Astrocyte (in vitro differentiated cells and primary cell): ENCODE measurements at regions not wholly inside any gene's neighbourhood (a gene's known extent, or its start where the extent isn't known, plus 50 kb on each side); places are given as distances from the start of the nearest gene placed in this dataset.
A peak's percentile ranks its signal among the peaks of the same experiment; 100 is the strongest.

Experiments
- DNase-seq: peaks from one replicate; pipeline ENCODE4 v3.0.0-alpha.2; 2010; ENCODE audit warnings: low read depth
- FAIRE-seq: peaks from 2 replicates; lab custom pipeline; 2011; peaks lifted over from hg19 to GRCh38; lab: Jason Lieb, UNC
- H2AFZ ChIP-seq: 2 replicates; pipeline ENCODE4 v1.6.0; 2012; ENCODE audit warnings: low read depth, low read length, inconsistent platforms
- H3K27ac ChIP-seq: 2 replicates; pipeline ENCODE4 v1.5.1; 2011; ENCODE audit warnings: low read depth, low read length, inconsistent platforms
- H3K27me3 ChIP-seq: 2 replicates; pipeline ENCODE4 v1.6.0; 2011; ENCODE audit warnings: low read length, inconsistent platforms; ENCODE audit not compliant: insufficient read depth
- H3K36me3 ChIP-seq: 2 replicates; pipeline ENCODE4 v1.5.1; 2011; ENCODE audit warnings: low read length, inconsistent platforms; ENCODE audit not compliant: insufficient read depth
- H3K4me1 ChIP-seq: 2 replicates; pipeline ENCODE4 v1.5.1; 2011; ENCODE audit warnings: low read length, inconsistent platforms; ENCODE audit not compliant: insufficient read depth
- H3K4me2 ChIP-seq: 2 replicates; pipeline ENCODE4 v1.6.0; 2012; ENCODE audit warnings: low read length, inconsistent platforms
- H3K4me3 ChIP-seq: 2 replicates; pipeline ENCODE4 v1.5.1; 2011; ENCODE audit warnings: low read depth, mild to moderate bottlenecking, low read length, inconsistent platforms; ENCODE audit not compliant: insufficient read depth
- H3K79me2 ChIP-seq: 2 replicates; pipeline ENCODE4 v1.6.0; 2012; ENCODE audit warnings: mild to moderate bottlenecking, low read length, inconsistent platforms; ENCODE audit not compliant: insufficient read depth
- H3K9ac ChIP-seq: 2 replicates; pipeline ENCODE4 v1.6.0; 2012; ENCODE audit warnings: mild to moderate bottlenecking, low read length, inconsistent platforms
- H3K9me3 ChIP-seq: 2 replicates; pipeline ENCODE4 v1.5.1; 2012; ENCODE audit warnings: low read depth, mild to moderate bottlenecking, low read length, inconsistent platforms; ENCODE audit not compliant: insufficient read depth
- H4K20me1 ChIP-seq: 2 replicates; pipeline ENCODE4 v1.6.0; 2012; ENCODE audit warnings: low read length, inconsistent platforms; ENCODE audit not compliant: insufficient read depth
- H3K27ac Mint-ChIP-seq: one replicate; pipeline ENCODE4 v1.8.0; 2021; ENCODE audit warnings: mild to moderate bottlenecking, mixed read lengths; ENCODE audit not compliant: unreplicated experiment
- H3K27me3 Mint-ChIP-seq: one replicate; pipeline ENCODE4 v1.8.0; 2021; ENCODE audit warnings: low read depth, mixed read lengths; ENCODE audit not compliant: unreplicated experiment
- H3K36me3 Mint-ChIP-seq: one replicate; pipeline ENCODE4 v1.8.0; 2021; ENCODE audit warnings: low read depth, mixed read lengths; ENCODE audit not compliant: unreplicated experiment
- H3K4me1 Mint-ChIP-seq: one replicate; pipeline ENCODE4 v1.8.0; 2021; ENCODE audit warnings: low read depth, mixed read lengths; ENCODE audit not compliant: unreplicated experiment
- H3K4me3 Mint-ChIP-seq: one replicate; pipeline ENCODE4 v1.8.0; 2021; ENCODE audit warnings: mild to moderate bottlenecking, moderate library complexity, mixed read lengths; ENCODE audit not compliant: unreplicated experiment
- H3K9me3 Mint-ChIP-seq: one replicate; pipeline ENCODE4 v1.8.0; 2021; ENCODE audit warnings: mild to moderate bottlenecking, mixed read lengths; ENCODE audit not compliant: unreplicated experiment
- EZH2 ChIP-seq: IDR thresholded peaks from 2 replicates; pipeline ENCODE4 v1.6.1; 2012; ENCODE audit warnings: mild to moderate bottlenecking, low read length, inconsistent platforms; ENCODE audit not compliant: insufficient read depth
- TF ChIP-seq, protein P1 (sequence below): IDR thresholded peaks from 2 replicates; pipeline ENCODE4 v1.5.1; 2011; ENCODE audit warnings: low read depth, mild to moderate bottlenecking, inconsistent platforms, low read length, moderate library complexity; ENCODE audit not compliant: insufficient read depth

DNA sequence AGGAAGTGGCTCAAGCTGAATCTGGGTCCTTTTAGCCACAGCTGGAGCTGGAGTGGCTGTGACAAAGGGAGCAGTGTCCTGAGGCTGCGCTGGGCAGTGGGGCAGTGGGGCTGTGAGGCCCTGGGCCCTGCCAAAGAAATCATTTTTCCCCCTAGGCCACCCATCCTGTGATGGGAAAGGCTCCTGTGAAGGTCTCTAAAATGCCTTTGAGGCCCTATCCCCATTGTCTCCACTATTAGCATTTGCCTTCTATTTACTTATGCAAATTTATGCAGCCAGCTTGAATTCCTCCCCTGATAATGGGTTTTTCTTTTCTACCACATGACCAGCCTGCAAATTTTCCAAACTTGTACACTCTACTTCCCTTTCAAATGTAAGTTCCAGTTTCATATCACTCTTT, 539.2 kb downstream of the MEI4 start:
- H3K9me3 ChIP-seq, result no peaks in the 10 kb centered on the region
- TF ChIP-seq EZH2, result no peak
- TF ChIP-seq, protein P1, sequence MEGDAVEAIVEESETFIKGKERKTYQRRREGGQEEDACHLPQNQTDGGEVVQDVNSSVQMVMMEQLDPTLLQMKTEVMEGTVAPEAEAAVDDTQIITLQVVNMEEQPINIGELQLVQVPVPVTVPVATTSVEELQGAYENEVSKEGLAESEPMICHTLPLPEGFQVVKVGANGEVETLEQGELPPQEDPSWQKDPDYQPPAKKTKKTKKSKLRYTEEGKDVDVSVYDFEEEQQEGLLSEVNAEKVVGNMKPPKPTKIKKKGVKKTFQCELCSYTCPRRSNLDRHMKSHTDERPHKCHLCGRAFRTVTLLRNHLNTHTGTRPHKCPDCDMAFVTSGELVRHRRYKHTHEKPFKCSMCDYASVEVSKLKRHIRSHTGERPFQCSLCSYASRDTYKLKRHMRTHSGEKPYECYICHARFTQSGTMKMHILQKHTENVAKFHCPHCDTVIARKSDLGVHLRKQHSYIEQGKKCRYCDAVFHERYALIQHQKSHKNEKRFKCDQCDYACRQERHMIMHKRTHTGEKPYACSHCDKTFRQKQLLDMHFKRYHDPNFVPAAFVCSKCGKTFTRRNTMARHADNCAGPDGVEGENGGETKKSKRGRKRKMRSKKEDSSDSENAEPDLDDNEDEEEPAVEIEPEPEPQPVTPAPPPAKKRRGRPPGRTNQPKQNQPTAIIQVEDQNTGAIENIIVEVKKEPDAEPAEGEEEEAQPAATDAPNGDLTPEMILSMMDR, result no peak
- no peaks in the 10 kb centered on the region for H4K20me1 ChIP-seq
- Mint-ChIP-seq H3K9me3 (no peaks in the 10 kb centered on the region), H3K27ac (no peak overlapping the region), H3K27me3 (peaks cover 2% of the 10 kb centered on the region), H3K4me3 (no peak overlapping the region), H3K4me1 (no peaks in the 10 kb centered on the region), H3K36me3 (no peaks in the 10 kb centered on the region)
- DNase-seq, result no peak
- no peaks in the 10 kb centered on the region for H3K36me3 ChIP-seq
- H3K27ac ChIP-seq, result no peak overlapping the region
- H3K4me2 ChIP-seq, result no peak overlapping the region
- no peak for FAIRE-seq
- H3K79me2 ChIP-seq, result no peaks in the 10 kb centered on the region
- no peak overlapping the region for H3K9ac ChIP-seq
- H3K4me1 ChIP-seq, result no peaks in the 10 kb centered on the region
- H3K4me3 ChIP-seq, result no peak overlapping the region
- no peaks in the 10 kb centered on the region for H3K27me3 ChIP-seq
- no peak overlapping the region for H2AFZ ChIP-seq

DNA sequence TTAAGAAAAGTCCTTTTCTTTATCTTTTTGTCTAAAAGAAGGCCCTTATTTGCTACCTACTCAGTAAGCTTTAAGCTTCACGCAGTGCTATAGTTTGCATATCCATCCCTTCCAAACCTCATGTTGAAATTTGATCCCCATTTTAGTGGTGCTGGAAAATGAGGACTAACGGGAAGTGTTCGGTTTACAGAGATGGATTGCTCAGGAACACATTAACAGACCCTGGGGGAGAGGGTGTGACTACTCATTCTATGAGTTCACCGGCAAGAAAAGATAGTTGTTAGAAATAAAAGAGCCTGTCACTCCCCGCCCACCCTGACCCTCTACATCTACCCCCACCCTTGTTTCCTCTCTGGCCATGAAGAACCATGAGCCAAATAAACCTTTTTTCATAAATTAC, 546.2 kb downstream of the MEI4 start:
- Histone ChIP-seq H3K9ac (no peak overlapping the region), H3K9me3 (no peaks in the 10 kb centered on the region), H2AFZ (no peak overlapping the region), H3K4me3 (no peak overlapping the region), H3K27me3 (no peaks in the 10 kb centered on the region), H3K4me2 (no peak overlapping the region), H4K20me1 (no peaks in the 10 kb centered on the region), H3K27ac (no peak overlapping the region), H3K4me1 (no peaks in the 10 kb centered on the region), H3K79me2 (no peaks in the 10 kb centered on the region), H3K36me3 (no peaks in the 10 kb centered on the region)
- H3K27me3 Mint-ChIP-seq, result no peaks in the 10 kb centered on the region
- FAIRE-seq (no peak), DNase-seq (peak; percentile 15)
- peaks cover 3% of the 10 kb centered on the region for H3K9me3 Mint-ChIP-seq
- H3K36me3 Mint-ChIP-seq, result no peaks in the 10 kb centered on the region
- TF ChIP-seq EZH2, result no peak
- TF ChIP-seq, protein P1, result no peak
- H3K4me3 Mint-ChIP-seq, result no peak overlapping the region
- H3K27ac Mint-ChIP-seq, result no peak overlapping the region
- H3K4me1 Mint-ChIP-seq, result no peaks in the 10 kb centered on the region

DNA sequence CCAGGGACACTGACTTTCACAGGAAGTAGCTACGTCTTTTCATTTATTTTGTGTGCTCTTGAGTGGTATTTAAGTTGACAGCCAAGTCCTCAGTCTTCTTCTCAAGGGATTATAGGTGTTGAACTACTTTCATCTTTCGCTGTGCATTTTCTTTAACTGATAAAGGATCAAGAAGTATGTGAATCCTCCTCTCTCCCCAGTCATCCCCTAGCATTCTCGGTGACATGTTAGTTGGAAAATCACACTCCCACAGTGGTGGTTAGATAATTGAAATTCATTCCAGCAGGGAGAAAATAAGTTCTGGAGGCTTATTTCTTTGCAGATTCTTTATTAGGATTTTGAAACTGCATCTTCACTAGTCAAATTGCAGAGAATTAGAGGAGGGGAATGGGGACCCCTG, 569.4 kb downstream of the MEI4 start:
- H3K79me2 ChIP-seq, result no peaks in the 10 kb centered on the region
- no peak overlapping the region for H2AFZ ChIP-seq
- no peaks in the 10 kb centered on the region for H3K36me3 Mint-ChIP-seq
- no peak overlapping the region for H3K4me2 ChIP-seq
- no peaks in the 10 kb centered on the region for H3K27me3 ChIP-seq
- DNase-seq (no peak), FAIRE-seq (no peak)
- H3K9ac ChIP-seq, result no peak overlapping the region
- H3K27ac ChIP-seq, result no peak overlapping the region
- H3K4me1 ChIP-seq, result no peaks in the 10 kb centered on the region
- H3K4me3 Mint-ChIP-seq, result no peak overlapping the region
- H3K27ac Mint-ChIP-seq, result no peak overlapping the region
- no peaks in the 10 kb centered on the region for H3K27me3 Mint-ChIP-seq
- no peak overlapping the region for H3K4me3 ChIP-seq
- H3K4me1 Mint-ChIP-seq, result no peaks in the 10 kb centered on the region
- no peaks in the 10 kb centered on the region for H3K36me3 ChIP-seq
- no peaks in the 10 kb centered on the region for H3K9me3 ChIP-seq
- no peaks in the 10 kb centered on the region for H4K20me1 ChIP-seq
- H3K9me3 Mint-ChIP-seq, result no peaks in the 10 kb centered on the region
- TF ChIP-seq, protein P1, result no peak
- no peak for TF ChIP-seq EZH2
